ENCODE measurements at regions not wholly inside any gene's neighbourhood (a gene's known extent, or its start where the extent isn't known, plus 50 kb on each side); places are given as distances from the start of the nearest gene placed in this dataset.

DNA sequence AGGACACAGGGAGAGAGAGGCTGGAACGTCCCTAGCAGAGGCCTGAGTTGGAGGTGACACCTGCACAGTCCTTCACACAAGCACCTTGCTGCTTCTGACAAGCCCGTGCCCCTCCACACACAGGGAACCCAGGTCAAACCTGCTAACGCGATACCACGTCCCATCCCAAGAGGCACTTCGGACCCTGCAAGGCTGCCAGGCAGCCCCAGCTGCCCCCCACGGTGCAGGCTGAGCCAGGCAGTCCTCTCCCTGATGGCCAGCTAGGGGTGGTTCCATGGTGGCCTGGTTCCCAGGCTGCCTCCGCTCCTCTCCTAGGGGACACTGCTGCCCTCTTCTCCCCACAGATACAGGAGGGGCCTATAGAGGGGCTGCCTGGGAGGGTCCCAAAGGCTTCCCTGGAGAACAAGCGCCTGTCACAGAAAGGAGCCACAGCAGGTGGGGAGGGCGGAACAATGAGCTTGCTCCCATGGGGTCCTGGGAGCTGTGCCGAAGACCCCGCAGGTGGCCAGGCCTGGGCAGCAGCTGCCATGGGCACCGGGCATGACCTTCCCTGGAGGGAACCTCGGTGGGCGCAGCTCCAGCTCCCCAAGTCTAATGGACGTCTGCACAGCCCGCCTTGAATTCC is 434.2 kb upstream of the MYT1L start:
- TF ChIP-seq POLR2A (IDR thresholded peaks at IDR 0.05) = no peak
- TF ChIP-seq, protein P1, sequence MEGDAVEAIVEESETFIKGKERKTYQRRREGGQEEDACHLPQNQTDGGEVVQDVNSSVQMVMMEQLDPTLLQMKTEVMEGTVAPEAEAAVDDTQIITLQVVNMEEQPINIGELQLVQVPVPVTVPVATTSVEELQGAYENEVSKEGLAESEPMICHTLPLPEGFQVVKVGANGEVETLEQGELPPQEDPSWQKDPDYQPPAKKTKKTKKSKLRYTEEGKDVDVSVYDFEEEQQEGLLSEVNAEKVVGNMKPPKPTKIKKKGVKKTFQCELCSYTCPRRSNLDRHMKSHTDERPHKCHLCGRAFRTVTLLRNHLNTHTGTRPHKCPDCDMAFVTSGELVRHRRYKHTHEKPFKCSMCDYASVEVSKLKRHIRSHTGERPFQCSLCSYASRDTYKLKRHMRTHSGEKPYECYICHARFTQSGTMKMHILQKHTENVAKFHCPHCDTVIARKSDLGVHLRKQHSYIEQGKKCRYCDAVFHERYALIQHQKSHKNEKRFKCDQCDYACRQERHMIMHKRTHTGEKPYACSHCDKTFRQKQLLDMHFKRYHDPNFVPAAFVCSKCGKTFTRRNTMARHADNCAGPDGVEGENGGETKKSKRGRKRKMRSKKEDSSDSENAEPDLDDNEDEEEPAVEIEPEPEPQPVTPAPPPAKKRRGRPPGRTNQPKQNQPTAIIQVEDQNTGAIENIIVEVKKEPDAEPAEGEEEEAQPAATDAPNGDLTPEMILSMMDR (IDR thresholded peaks at IDR 0.05) = no peak
- no peak for TF ChIP-seq EP300 (IDR thresholded peaks at IDR 0.05)
